ENCODE measurements at regions not wholly inside any gene's neighbourhood (a gene's known extent, or its start where the extent isn't known, plus 50 kb on each side); places are given as distances from the start of the nearest gene placed in this dataset.

DNA sequence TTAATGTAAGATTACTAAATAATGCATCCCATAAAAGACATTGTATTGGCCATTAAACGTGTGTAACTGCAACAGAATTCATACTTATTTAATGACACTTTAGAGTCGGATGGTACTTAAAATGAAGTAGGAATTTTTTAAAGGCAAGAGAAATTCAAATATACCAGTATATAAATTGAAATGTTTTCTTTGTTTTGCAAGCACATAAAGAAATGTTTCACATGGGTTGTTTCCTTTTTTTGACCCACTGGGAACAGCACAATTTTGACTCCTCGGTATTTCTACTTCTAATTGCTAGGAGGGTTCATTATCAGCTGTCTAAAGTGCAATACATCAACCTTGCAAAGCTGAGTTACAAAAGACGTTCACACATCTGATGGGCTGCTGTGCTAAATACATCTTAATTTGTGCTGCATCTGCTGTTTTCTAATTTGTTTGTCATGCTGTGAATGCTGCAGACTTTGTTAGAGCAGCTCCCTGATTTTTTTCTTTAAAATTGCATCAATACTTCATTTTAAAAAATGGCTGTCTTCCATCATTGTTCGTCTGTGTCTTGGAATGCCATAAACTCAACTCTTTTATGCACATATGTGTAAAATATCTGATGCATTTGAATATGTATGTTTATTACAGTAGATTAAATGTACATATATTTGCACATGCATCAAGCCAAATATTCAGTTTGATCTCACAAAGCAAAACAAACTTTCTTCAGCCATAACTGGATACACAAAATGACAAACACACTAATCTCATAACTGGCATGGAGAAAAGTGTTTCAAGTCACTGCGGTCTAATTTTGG, 454.0 kb upstream of the GRAMD2B start:
- no peak for DNase-seq (ENCODE audit: extremely low read depth, low read depth)
- TF ChIP-seq CTCF (IDR thresholded peaks at IDR 0.05; ENCODE audit: low read depth, low read length, missing control alignments): no peak

DNA sequence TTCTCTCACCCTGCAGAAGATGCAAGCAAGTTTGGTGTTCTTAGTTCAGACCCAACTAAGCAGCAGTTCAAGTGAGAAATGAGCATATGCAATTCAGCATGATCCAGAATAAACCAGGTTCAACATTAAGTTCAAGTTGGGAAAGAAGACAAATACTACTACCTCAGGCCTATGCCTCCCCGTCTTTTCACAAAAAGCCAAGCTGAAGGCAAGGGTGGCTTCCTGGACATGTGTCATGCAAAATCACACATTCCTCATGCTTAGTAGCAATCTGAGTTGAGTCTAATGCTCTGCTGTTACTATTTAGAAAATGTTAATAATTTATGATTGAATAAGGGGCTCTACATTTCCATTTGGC, 453.4 kb upstream of the GRAMD2B start:
- DNase-seq (ENCODE audit: extremely low read depth, low read depth): no peak
- H3K4me3 ChIP-seq (replicated peaks; ENCODE audit: low read depth, low read length): no peak overlapping the region
- TF ChIP-seq CTCF (IDR thresholded peaks at IDR 0.05; ENCODE audit: low read depth, low read length, missing control alignments): no peak

More for the DNA sequence above, 454.0 kb upstream of the GRAMD2B start:
- H3K4me3 ChIP-seq (replicated peaks; ENCODE audit: low read depth, low read length): no peak overlapping the region

GRCh38 chr5:125970631-125971307, 452.4 kb upstream of the GRAMD2B start:
- no peak for DNase-seq (ENCODE audit: extremely low read depth, low read depth)

DNA sequence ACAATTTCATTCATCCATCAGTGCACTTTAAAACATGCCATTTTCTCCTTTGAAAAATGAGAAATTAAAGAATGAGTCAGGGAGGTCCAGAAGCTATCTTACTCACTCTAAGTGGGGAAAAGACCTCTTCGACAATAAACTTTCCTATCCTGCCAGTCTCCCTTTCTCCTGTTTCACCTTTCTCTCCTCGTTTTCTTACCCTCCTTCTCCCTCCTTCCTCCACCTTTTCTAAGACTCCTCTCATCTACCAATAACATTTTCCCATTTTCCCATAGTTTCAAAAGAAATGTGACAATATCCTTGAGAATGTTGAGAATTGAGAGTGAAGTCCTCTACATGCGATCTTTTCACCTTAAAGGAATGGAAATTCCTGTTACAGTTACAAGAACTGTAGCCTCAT, 450.5 kb upstream of the GRAMD2B start:
- TF ChIP-seq CTCF (IDR thresholded peaks at IDR 0.05; ENCODE audit: low read depth, low read length, missing control alignments): no peak
- no peak overlapping the region for H3K4me3 ChIP-seq (replicated peaks; ENCODE audit: low read depth, low read length)
- DNase-seq (ENCODE audit: extremely low read depth, low read depth): no peak

More at GRCh38 chr5:125970631-125971307, 452.4 kb upstream of the GRAMD2B start:
- no peak overlapping the region for H3K4me3 ChIP-seq (replicated peaks; ENCODE audit: low read depth, low read length)
- no peak for TF ChIP-seq CTCF (IDR thresholded peaks at IDR 0.05; ENCODE audit: low read depth, low read length, missing control alignments)

- no peak for DNase-seq (ENCODE audit: extremely low read depth, low read depth)
- H3K4me3 ChIP-seq (replicated peaks; ENCODE audit: low read depth, low read length): no peak overlapping the region
- no peak for TF ChIP-seq CTCF (IDR thresholded peaks at IDR 0.05; ENCODE audit: low read depth, low read length, missing control alignments)
Observed at GRCh38 chr5:125974679-125975078, 448.5 kb upstream of the GRAMD2B start.

DNA sequence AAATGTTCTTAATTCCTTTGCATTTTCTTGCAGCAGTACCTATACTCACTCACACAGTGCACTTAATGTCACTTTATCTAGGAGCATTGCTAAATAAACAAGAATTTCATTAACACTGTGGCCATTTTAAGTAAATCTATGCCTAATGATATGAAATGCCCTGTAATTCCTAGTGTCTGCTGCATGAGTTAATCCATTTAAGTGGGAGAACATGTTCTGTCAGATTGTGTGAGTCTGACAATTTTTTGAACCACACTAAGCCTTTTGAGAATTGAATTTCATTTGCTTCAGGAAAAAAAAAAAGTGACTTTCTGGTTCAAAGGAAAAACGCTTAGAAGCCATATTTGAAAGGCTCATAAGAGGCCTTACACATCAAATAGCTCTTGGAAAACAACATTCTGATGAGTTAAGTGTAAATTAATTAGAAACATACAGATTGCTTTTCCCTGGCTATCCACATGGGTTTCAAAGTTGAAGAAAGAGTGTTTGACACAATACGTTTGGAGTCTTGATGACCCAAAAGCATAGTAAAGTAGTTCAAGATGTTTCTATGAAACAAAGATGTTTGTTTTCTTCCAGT, 446.7 kb upstream of the GRAMD2B start:
- H3K4me3 ChIP-seq (replicated peaks; ENCODE audit: low read depth, low read length): no peak overlapping the region
- TF ChIP-seq CTCF (IDR thresholded peaks at IDR 0.05; ENCODE audit: low read depth, low read length, missing control alignments): no peak
- DNase-seq (ENCODE audit: extremely low read depth, low read depth): no peak
